Mesothelial cell of epicardium (in vitro differentiated cells): ENCODE measurements at regions not wholly inside any gene's neighbourhood (a gene's known extent, or its start where the extent isn't known, plus 50 kb on each side); places are given as distances from the start of the nearest gene placed in this dataset.
"Not testable (repeated sequence)": the region's sequence is repeated elsewhere in the genome, so short reads cannot be mapped to it uniquely, and the experiment has no call there.

Experiments
- DNase-seq, 2 experiments: peaks; one replicate each; pipeline ENCODE4 v3.0.0; 2021; ENCODE audit warnings: low spot score in 2 of 2; ENCODE audit not compliant: unreplicated experiment in 2 of 2
- H3K27ac Mint-ChIP-seq: 2 replicates; pipeline ENCODE4 v1.8.0; 2021; ENCODE audit warnings: mixed read lengths
- H3K27me3 Mint-ChIP-seq: 2 replicates; pipeline ENCODE4 v1.8.0; 2021; ENCODE audit warnings: low read depth, mixed read lengths
- H3K36me3 Mint-ChIP-seq: 2 replicates; pipeline ENCODE4 v1.8.0; 2021; ENCODE audit warnings: mixed read lengths
- H3K4me1 Mint-ChIP-seq: 2 replicates; pipeline ENCODE4 v1.8.0; 2021; ENCODE audit warnings: mixed read lengths
- H3K4me3 Mint-ChIP-seq: 2 replicates; pipeline ENCODE4 v1.8.0; 2021; ENCODE audit warnings: mild to moderate bottlenecking, moderate library complexity, mixed read lengths
- H3K9me3 Mint-ChIP-seq: 2 replicates; pipeline ENCODE4 v1.8.0; 2021; ENCODE audit warnings: mixed read lengths
- CTCF ChIP-seq: fragments of 200-600 bp; sonication (generic); IDR thresholded peaks from one replicate; pipeline ENCODE4 v1.5.0; 2021; ENCODE audit warnings: antibody characterized with exemption; ENCODE audit not compliant: unreplicated experiment

- DNase-seq = no peak
- H3K36me3 Mint-ChIP-seq = no peaks in the 10 kb centered on the region
- H3K27ac Mint-ChIP-seq = no peak overlapping the region
- peaks cover 29% of the 10 kb centered on the region for H3K4me1 Mint-ChIP-seq
- no peak for TF ChIP-seq CTCF
- H3K4me3 Mint-ChIP-seq = no peak overlapping the region
- no peaks in the 10 kb centered on the region for H3K27me3 Mint-ChIP-seq
- peaks cover 26% of the 10 kb centered on the region for H3K9me3 Mint-ChIP-seq
These were observed 92.1 kb downstream of the TMEM167A start for GRCh38 chr5:82984786-82985735.

GRCh38 chr5:82982846-82983245 is 94.3 kb downstream of the TMEM167A start:
- DNase-seq = no peak
- H3K4me1 Mint-ChIP-seq = peaks cover 29% of the 10 kb centered on the region
- H3K4me3 Mint-ChIP-seq = no peak overlapping the region
- no peaks in the 10 kb centered on the region for H3K27me3 Mint-ChIP-seq
- peaks cover 30% of the 10 kb centered on the region for H3K9me3 Mint-ChIP-seq
- no peak for TF ChIP-seq CTCF
- peaks cover 5% of the 10 kb centered on the region for H3K36me3 Mint-ChIP-seq
- H3K27ac Mint-ChIP-seq = no peak overlapping the region

- not testable (repeated sequence) for H3K27me3 Mint-ChIP-seq, DNase-seq, H3K4me1 Mint-ChIP-seq, H3K4me3 Mint-ChIP-seq, H3K27ac Mint-ChIP-seq
- peaks cover 17% of the 10 kb centered on the region for H3K36me3 Mint-ChIP-seq
- H3K9me3 Mint-ChIP-seq = peaks cover 44% of the 10 kb centered on the region
These were observed 100.3 kb downstream of the TMEM167A start for GRCh38 chr5:82976887-82977286.

GRCh38 chr5:82975812-82976211 is 101.4 kb downstream of the TMEM167A start:
- Mint-ChIP-seq H3K27me3 (no peaks in the 10 kb centered on the region), H3K9me3 (peaks cover 38% of the 10 kb centered on the region), H3K4me1 (no peaks in the 10 kb centered on the region), H3K27ac (no peak overlapping the region), H3K36me3 (peaks cover 17% of the 10 kb centered on the region), H3K4me3 (no peak overlapping the region)
- TF ChIP-seq CTCF = no peak
- DNase-seq = no peak

- H3K27ac Mint-ChIP-seq = no peak overlapping the region
- H3K27me3 Mint-ChIP-seq = no peaks in the 10 kb centered on the region
- DNase-seq = no peak
- no peak for TF ChIP-seq CTCF
- H3K36me3 Mint-ChIP-seq = peaks cover 17% of the 10 kb centered on the region
- no peaks in the 10 kb centered on the region for H3K4me1 Mint-ChIP-seq
- no peak overlapping the region for H3K4me3 Mint-ChIP-seq
- peaks cover 38% of the 10 kb centered on the region for H3K9me3 Mint-ChIP-seq
These were observed 101.8 kb downstream of the TMEM167A start for GRCh38 chr5:82975396-82975795.

- not testable (repeated sequence) for H3K4me1 Mint-ChIP-seq, DNase-seq, H3K27ac Mint-ChIP-seq, H3K27me3 Mint-ChIP-seq, H3K4me3 Mint-ChIP-seq
- Mint-ChIP-seq H3K9me3 (peaks cover 40% of the 10 kb centered on the region), H3K36me3 (peaks cover 17% of the 10 kb centered on the region)
These were observed 102.8 kb downstream of the TMEM167A start for GRCh38 chr5:82974346-82974745.
